ENCODE measurements at regions not wholly inside any gene's neighbourhood (a gene's known extent, or its start where the extent isn't known, plus 50 kb on each side); places are given as distances from the start of the nearest gene placed in this dataset.

DNA sequence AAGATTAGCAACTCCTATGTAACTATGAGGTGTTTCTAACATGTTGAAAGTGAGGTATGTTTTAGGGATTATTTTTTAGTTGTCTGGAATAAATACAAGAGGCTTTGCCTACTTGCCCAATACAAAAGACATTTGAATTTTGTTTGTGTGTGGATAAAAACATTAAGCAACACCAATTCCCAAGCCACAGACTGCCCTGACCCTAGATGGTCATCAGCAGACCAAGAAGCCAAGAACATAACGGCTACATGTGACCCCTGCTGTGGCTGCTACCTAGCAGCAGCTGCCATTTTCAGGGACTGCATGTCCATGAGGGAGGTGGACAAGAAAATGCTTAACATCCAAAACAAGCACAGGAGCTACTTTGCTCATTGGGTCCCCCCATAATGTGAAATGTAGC is 70.5 kb upstream of the QRFPR start:
- Histone ChIP-seq H3K79me2 (ENCODE audit: insufficient read depth) (no peaks in the 10 kb centered on the region), H3K36me3 (replicated peaks in 1 of 2; ENCODE audit: control insufficient read depth in 1 of 2, insufficient read depth in 2 of 2, low read length in 1 of 2) (no peaks in the 10 kb centered on the region), H3K4me2 (no peak overlapping the region), H3K4me3 (ENCODE audit: low read depth in 2 of 2, low read length in 1 of 2) (no peak overlapping the region), H3F3A (replicated peaks; ENCODE audit: insufficient read depth) (no peaks in the 10 kb centered on the region), H2AFZ (ENCODE audit: low read depth) (no peak overlapping the region), H3K9me3 (no peaks in the 10 kb centered on the region), H3K27ac (ENCODE audit: low read depth in 2 of 2, low read length in 1 of 2) (no peak overlapping the region), H4K20me1 (ENCODE audit: insufficient read depth) (no peaks in the 10 kb centered on the region), H3K9ac (no peak overlapping the region), H3K9me2 (no peaks in the 10 kb centered on the region), H3K4me1 (ENCODE audit: control insufficient read depth in 1 of 2, insufficient read depth in 2 of 2, low read depth in 1 of 2, low read length in 1 of 2) (no peaks in the 10 kb centered on the region), H3K27me3 (ENCODE audit: insufficient read depth) (peaks cover 10% of the 10 kb centered on the region; the same call in 1 of the 2 replicates)
- ChIA-PET POLR2A (no interaction called here), CTCF (interaction anchor here (1.6 kb wide), 1 partner anchor 11 kb away, joined by 5 read pairs; no protein-coding TSS in a partner anchor)
- no peak for TF ChIP-seq RCOR1 (IDR thresholded peaks at IDR 0.05; ENCODE audit: low read length)
- DNase-seq: no peak
- WGBS (ENCODE audit: low lambda C conversion rate): 0% methylated on average over 1 of the region's 1 CpG

DNA sequence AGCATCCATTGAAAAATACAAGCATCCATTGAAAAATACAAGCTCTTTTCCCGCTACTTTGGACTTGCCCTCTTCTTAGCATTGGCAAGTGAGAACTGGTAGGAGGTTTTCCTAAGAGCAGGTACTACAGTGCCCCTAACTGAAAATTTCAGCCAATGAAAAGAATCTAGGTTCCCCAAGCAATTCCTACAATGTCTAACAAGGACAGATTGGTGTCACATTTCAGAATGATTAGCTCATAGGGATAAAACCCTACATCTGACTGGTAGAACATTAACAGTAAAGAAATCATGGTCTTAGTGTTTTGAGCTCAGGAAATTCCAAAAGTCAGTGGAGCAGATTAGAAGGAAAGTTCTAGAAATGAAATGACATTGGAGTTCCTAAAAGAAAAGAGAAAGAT is 68.6 kb upstream of the QRFPR start:
- POLR2A ChIA-PET: no interaction called here
- CTCF ChIA-PET: interaction anchor here (1.2 kb wide), 2 partner anchors 13 to 287 kb away, joined by 3 to 4 read pairs; no protein-coding TSS in a partner anchor
- no peak overlapping the region for H3K9ac ChIP-seq
- WGBS (ENCODE audit: low lambda C conversion rate): 10% methylated on average over 1 of the region's 1 CpG
- no peaks in the 10 kb centered on the region for H3K4me1 ChIP-seq (ENCODE audit: control insufficient read depth in 1 of 2, insufficient read depth in 2 of 2, low read depth in 1 of 2, low read length in 1 of 2)
- no peak overlapping the region for H3K27ac ChIP-seq (ENCODE audit: low read depth in 2 of 2, low read length in 1 of 2)
- no peaks in the 10 kb centered on the region for H4K20me1 ChIP-seq (ENCODE audit: insufficient read depth)
- no peak overlapping the region for H2AFZ ChIP-seq (ENCODE audit: low read depth)
- no peak for DNase-seq
- peaks cover 1% of the 10 kb centered on the region; the same call in 1 of the 2 replicates for H3K27me3 ChIP-seq (ENCODE audit: insufficient read depth)
- no peak overlapping the region for H3K4me2 ChIP-seq
- H3K9me3 ChIP-seq: no peaks in the 10 kb centered on the region
- no peak overlapping the region for H3K4me3 ChIP-seq (ENCODE audit: low read depth in 2 of 2, low read length in 1 of 2)
- H3K79me2 ChIP-seq (ENCODE audit: insufficient read depth): no peaks in the 10 kb centered on the region
- no peaks in the 10 kb centered on the region for H3F3A ChIP-seq (replicated peaks; ENCODE audit: insufficient read depth)
- H3K36me3 ChIP-seq (replicated peaks in 1 of 2; ENCODE audit: control insufficient read depth in 1 of 2, insufficient read depth in 2 of 2, low read length in 1 of 2): no peaks in the 10 kb centered on the region
- TF ChIP-seq SIN3A (IDR thresholded peaks at IDR 0.05; ENCODE audit: borderline replicate concordance, low read depth, low read length): no peak
- TF ChIP-seq YY1 (IDR thresholded peaks at IDR 0.05; ENCODE audit: low read depth): no peak
- TF ChIP-seq GABPA (IDR thresholded peaks at IDR 0.05; ENCODE audit: low read depth): no peak
- no peak for TF ChIP-seq CHD2 (IDR thresholded peaks at IDR 0.05; ENCODE audit: low read length, partially characterized antibody)
- no peak for TF ChIP-seq GATA2 (CRISPR knock-in tag; IDR thresholded peaks at IDR 0.05)
- TF ChIP-seq ELF1 (IDR thresholded peaks at IDR 0.05): no peak
- TF ChIP-seq EZH2phosphoT487 (IDR thresholded peaks at IDR 0.05; ENCODE audit: borderline replicate concordance, low read depth): no peak
- H3K9me2 ChIP-seq: no peaks in the 10 kb centered on the region

DNA sequence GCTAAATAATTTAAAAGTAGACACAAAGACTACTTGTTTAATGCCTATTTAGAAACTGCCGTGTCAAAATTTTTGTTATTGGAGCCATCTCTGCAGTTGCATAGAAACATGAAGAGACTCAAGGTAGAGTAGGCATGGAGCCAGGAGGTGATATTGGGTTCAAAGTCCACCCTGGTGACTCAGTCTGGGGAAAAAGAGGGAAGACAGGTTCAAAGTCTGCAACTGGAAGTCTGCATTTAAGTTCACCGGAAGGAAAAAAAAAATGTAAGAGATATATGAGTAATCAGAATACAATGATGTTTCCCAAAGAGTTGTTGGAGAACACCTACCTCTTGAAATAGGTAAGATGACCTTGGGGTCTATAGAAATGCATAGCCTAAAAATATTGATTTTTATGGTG is 67.4 kb upstream of the QRFPR start:
- ChIA-PET POLR2A (no interaction called here), CTCF (no interaction called here)
- no peaks in the 10 kb centered on the region for H3K9me2 ChIP-seq
- H3K27me3 ChIP-seq (ENCODE audit: insufficient read depth): no peaks in the 10 kb centered on the region
- no peaks in the 10 kb centered on the region for H4K20me1 ChIP-seq (ENCODE audit: insufficient read depth)
- H3K27ac ChIP-seq (ENCODE audit: low read depth in 2 of 2, low read length in 1 of 2): no peak overlapping the region
- no peak overlapping the region for H2AFZ ChIP-seq (ENCODE audit: low read depth)
- H3K4me2 ChIP-seq: no peak overlapping the region
- DNase-seq: no peak
- no peaks in the 10 kb centered on the region for H3K9me3 ChIP-seq
- no peak overlapping the region for H3K4me3 ChIP-seq (ENCODE audit: low read depth in 2 of 2, low read length in 1 of 2)
- no peaks in the 10 kb centered on the region for H3K36me3 ChIP-seq (replicated peaks in 1 of 2; ENCODE audit: control insufficient read depth in 1 of 2, insufficient read depth in 2 of 2, low read length in 1 of 2)
- no peaks in the 10 kb centered on the region for H3F3A ChIP-seq (replicated peaks; ENCODE audit: insufficient read depth)
- H3K79me2 ChIP-seq (ENCODE audit: insufficient read depth): no peaks in the 10 kb centered on the region
- TF ChIP-seq, protein P1, sequence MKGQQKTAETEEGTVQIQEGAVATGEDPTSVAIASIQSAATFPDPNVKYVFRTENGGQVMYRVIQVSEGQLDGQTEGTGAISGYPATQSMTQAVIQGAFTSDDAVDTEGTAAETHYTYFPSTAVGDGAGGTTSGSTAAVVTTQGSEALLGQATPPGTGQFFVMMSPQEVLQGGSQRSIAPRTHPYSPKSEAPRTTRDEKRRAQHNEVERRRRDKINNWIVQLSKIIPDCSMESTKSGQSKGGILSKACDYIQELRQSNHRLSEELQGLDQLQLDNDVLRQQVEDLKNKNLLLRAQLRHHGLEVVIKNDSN (IDR thresholded peaks at IDR 0.05; ENCODE audit: borderline replicate concordance, low read depth): no peak
- TF ChIP-seq RFX5 (IDR thresholded peaks at IDR 0.05; ENCODE audit: low read length): no peak
- H3K9ac ChIP-seq: no peak overlapping the region
- H3K4me1 ChIP-seq (ENCODE audit: control insufficient read depth in 1 of 2, insufficient read depth in 2 of 2, low read depth in 1 of 2, low read length in 1 of 2): no peaks in the 10 kb centered on the region
- 16% methylated on average over 2 of the region's 2 CpGs for WGBS (ENCODE audit: low lambda C conversion rate)
